Kidney epithelial cell (primary cell): ENCODE measurements at regions not wholly inside any gene's neighbourhood (a gene's known extent, or its start where the extent isn't known, plus 50 kb on each side); places are given as distances from the start of the nearest gene placed in this dataset.

ENCODE experiments used
- DNase-seq: peaks from one replicate; pipeline ENCODE4 v3.0.0-alpha.2; 2010; ENCODE audit warnings: low read depth
- H3K27me3 ChIP-seq: 2 replicates; pipeline ENCODE4 v1.6.0; 2011; ENCODE audit warnings: low read length; ENCODE audit not compliant: control insufficient read depth, insufficient read depth
- H3K36me3 ChIP-seq: 2 replicates; pipeline ENCODE4 v1.5.1; 2011; ENCODE audit warnings: low read length; ENCODE audit not compliant: control insufficient read depth, insufficient read depth
- H3K4me3 ChIP-seq: 2 replicates; pipeline ENCODE4 v1.5.1; 2011; ENCODE audit warnings: low read depth, mild to moderate bottlenecking, control low read depth, low read length
- CTCF ChIP-seq: IDR thresholded peaks from 2 replicates; pipeline ENCODE4 v1.5.1; 2011; ENCODE audit warnings: mild to moderate bottlenecking, moderate library complexity, low read length, control low read depth, inconsistent platforms; ENCODE audit not compliant: insufficient read depth, poor library complexity, severe bottlenecking

GRCh38 chr11:130808541-130808940 lies 107.7 kb downstream of the SNX19 start:
- no peaks in the 10 kb centered on the region for H3K36me3 ChIP-seq
- no peak overlapping the region for H3K4me3 ChIP-seq
- no peak for TF ChIP-seq CTCF
- H3K27me3 ChIP-seq, result no peaks in the 10 kb centered on the region
- DNase-seq, result no peak

GRCh38 chr11:130813196-130813595 lies 103.1 kb downstream of the SNX19 start:
- no peak for TF ChIP-seq CTCF
- Histone ChIP-seq H3K27me3 (no peaks in the 10 kb centered on the region), H3K36me3 (no peaks in the 10 kb centered on the region), H3K4me3 (no peak overlapping the region)
- DNase-seq, result no peak

GRCh38 chr11:130813638-130814037 lies 102.6 kb downstream of the SNX19 start:
- no peak for DNase-seq
- Histone ChIP-seq H3K36me3 (no peaks in the 10 kb centered on the region), H3K27me3 (no peaks in the 10 kb centered on the region), H3K4me3 (no peak overlapping the region)
- TF ChIP-seq CTCF, result no peak

GRCh38 chr11:130814440-130815096 lies 101.7 kb downstream of the SNX19 start:
- Histone ChIP-seq H3K4me3 (no peak overlapping the region), H3K27me3 (no peaks in the 10 kb centered on the region), H3K36me3 (no peaks in the 10 kb centered on the region)
- no peak for DNase-seq
- no peak for TF ChIP-seq CTCF

GRCh38 chr11:130815097-130815802 lies 101.0 kb downstream of the SNX19 start:
- Histone ChIP-seq H3K36me3 (no peaks in the 10 kb centered on the region), H3K4me3 (no peak overlapping the region), H3K27me3 (no peaks in the 10 kb centered on the region)
- TF ChIP-seq CTCF, result no peak
- DNase-seq, result no peak
